ENCODE measurements at regions not wholly inside any gene's neighbourhood (a gene's known extent, or its start where the extent isn't known, plus 50 kb on each side); places are given as distances from the start of the nearest gene placed in this dataset.
A peak's percentile ranks its signal among the peaks of the same experiment; 100 is the strongest.

DNA sequence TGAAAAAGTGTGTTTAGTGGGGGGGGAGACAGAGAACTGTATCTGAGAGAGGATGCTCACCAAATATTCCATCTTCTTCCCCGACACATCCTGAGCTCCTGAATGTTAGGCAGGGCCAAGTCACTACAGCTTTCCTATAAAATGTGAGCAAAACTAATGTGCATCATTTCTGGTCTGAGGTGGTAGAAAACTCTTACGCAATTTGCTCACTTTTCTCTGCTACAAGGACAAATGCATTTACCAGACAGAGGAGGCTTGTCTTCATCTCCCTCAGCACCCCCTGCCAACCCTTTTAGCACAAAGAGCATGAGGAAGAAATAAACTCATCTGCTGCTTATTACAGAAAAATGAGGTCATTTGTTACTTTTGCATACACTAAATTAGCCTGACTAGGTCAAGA lies 554.0 kb downstream of the RNF144A start:
- Mint-ChIP-seq H3K36me3 (ENCODE audit: low read depth) (peaks cover 25% of the 10 kb centered on the region), H3K27ac (peak overlapping the region; percentile 23)
- POLR2A ChIA-PET, result interaction anchor here (0.8 to 1.1 kb wide), 3 partner anchors 23 to 147 kb away, joined by 3 read pairs; no protein-coding TSS in a partner anchor

DNA sequence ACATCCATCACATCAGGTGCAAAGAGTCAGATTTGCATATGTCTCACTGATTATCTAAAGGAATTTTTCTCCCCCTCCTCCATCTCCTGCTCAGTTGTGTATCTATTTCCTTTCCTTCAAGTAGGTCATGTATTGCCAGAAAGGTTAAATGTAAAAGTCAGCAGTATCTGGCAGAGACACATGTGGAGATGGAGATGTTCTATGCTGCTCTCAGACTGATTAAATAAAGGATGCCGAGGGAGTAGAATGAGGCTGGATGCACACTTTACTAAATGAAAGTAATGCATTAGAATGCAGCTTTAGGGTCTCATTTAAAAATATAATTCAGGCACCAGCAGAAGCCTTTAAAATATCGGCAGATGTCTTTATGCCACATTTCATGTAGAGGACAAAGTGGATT lies 555.3 kb downstream of the RNF144A start:
- Mint-ChIP-seq H3K27me3 (no peaks in the 10 kb centered on the region), H3K4me3 (no peak overlapping the region), H3K27ac (peak overlapping the region; percentile 40), H3K36me3 (ENCODE audit: low read depth) (peaks cover 19% of the 10 kb centered on the region), H3K9me3 (peaks cover 11% of the 10 kb centered on the region), H3K4me1 (ENCODE audit: low read depth) (peaks cover 59% of the 10 kb centered on the region)
- DNase-seq (no peak), ATAC-seq (no peak)
- ChIA-PET POLR2A (interaction anchor here (1.2 kb wide), 1 partner anchor 467 kb away, joined by 3 read pairs; no protein-coding TSS in a partner anchor), CTCF (no interaction called here)
- intact Hi-C loops (cut with micrococcal nuclease), result loop anchor here (5.0 kb wide), 1 partner anchor 45 kb away; no protein-coding TSS in a partner anchor
- TF ChIP-seq, protein P1, sequence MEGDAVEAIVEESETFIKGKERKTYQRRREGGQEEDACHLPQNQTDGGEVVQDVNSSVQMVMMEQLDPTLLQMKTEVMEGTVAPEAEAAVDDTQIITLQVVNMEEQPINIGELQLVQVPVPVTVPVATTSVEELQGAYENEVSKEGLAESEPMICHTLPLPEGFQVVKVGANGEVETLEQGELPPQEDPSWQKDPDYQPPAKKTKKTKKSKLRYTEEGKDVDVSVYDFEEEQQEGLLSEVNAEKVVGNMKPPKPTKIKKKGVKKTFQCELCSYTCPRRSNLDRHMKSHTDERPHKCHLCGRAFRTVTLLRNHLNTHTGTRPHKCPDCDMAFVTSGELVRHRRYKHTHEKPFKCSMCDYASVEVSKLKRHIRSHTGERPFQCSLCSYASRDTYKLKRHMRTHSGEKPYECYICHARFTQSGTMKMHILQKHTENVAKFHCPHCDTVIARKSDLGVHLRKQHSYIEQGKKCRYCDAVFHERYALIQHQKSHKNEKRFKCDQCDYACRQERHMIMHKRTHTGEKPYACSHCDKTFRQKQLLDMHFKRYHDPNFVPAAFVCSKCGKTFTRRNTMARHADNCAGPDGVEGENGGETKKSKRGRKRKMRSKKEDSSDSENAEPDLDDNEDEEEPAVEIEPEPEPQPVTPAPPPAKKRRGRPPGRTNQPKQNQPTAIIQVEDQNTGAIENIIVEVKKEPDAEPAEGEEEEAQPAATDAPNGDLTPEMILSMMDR (IDR thresholded peaks at IDR 0.05), result no peak

More for the DNA sequence above, 554.0 kb downstream of the RNF144A start:
- H3K4me3 Mint-ChIP-seq, result no peak overlapping the region
- TF ChIP-seq, protein P1 (IDR thresholded peaks at IDR 0.05), result no peak
- intact Hi-C loops (cut with micrococcal nuclease), result loop anchor here (5.0 kb wide), 1 partner anchor 46 kb away; no protein-coding TSS in a partner anchor
- DNase-seq (no peak), ATAC-seq (no peak)
- H3K9me3 Mint-ChIP-seq, result peaks cover 12% of the 10 kb centered on the region
- peaks cover 59% of the 10 kb centered on the region for H3K4me1 Mint-ChIP-seq (ENCODE audit: low read depth)
- CTCF ChIA-PET, result interaction anchor here (1.4 kb wide), 1 partner anchor 201 kb away, joined by 4 read pairs; no protein-coding TSS in a partner anchor
- no peaks in the 10 kb centered on the region for H3K27me3 Mint-ChIP-seq

DNA sequence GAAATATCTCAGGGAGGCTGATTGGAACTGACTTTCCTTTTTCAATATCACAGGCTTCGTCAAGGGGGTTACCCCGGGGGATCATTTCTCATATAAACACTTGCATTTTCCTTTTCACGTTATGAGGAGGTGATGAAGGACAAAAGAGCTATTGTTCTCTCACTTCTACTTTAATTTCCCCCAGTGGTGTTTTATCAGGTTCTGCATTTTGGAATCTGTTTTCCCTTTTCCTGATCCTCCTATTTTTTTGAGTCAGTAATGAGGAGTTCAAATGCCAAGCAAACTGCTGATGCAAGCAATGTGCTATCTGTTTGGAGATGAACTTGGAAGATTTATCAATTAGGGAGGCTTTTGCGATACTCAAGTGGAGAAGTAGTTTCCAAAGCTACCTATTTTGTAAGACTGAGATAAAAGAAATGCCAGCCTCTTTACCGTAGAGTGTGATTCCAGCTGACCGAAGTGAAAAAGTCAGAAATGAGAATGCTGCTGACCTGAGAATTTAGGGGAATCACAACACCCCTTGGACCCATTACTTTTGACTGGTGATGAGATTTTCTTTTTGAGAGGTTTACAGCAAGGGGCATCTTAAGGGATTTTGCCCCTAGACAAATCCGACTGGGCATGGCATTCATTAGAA lies 556.0 kb downstream of the RNF144A start:
- TF ChIP-seq, protein P1 (IDR thresholded peaks at IDR 0.05), result no peak
- Mint-ChIP-seq H3K9me3 (peaks cover 4% of the 10 kb centered on the region), H3K27ac (peak overlapping the region; percentile 88), H3K27me3 (no peaks in the 10 kb centered on the region), H3K4me3 (no peak overlapping the region), H3K36me3 (ENCODE audit: low read depth) (peaks cover 12% of the 10 kb centered on the region), H3K4me1 (ENCODE audit: low read depth) (peaks cover 53% of the 10 kb centered on the region)
- intact Hi-C loops (cut with micrococcal nuclease), result loop anchor here (5.0 kb wide), 1 partner anchor 44 kb away; no protein-coding TSS in a partner anchor
- POLR2A ChIA-PET, result interaction anchor here (1.0 to 1.2 kb wide), 4 partner anchors 32 to 466 kb away, joined by 3 to 4 read pairs (median 3); no protein-coding TSS in a partner anchor
- DNase-seq (no peak), ATAC-seq (no peak)
- CTCF ChIA-PET, result interaction anchor here (0.8 to 1.2 kb wide), 5 partner anchors 15 to 46 kb away, joined by 3 to 5 read pairs (median 3); no protein-coding TSS in a partner anchor

DNA sequence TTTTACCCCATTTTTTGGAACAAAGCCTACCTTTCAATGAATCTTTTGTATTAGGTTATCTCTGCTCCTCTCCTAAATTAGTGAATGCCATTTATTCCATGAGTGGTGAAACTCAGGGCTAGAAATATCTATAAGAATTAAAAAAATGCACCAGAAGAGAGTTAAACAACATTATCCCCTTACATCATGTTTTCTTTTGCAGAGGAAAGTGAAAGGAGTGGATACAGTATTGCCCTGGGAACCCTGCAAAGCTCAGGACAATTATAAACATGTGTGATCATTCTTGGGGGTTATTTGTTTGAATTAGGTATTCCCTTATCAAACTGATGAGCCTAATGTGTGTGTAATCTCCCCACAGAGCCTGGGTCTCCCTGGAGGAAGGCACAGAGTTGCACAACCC lies 559.2 kb downstream of the RNF144A start:
- ATAC-seq (no peak), DNase-seq (no peak)
- intact Hi-C loops (cut with micrococcal nuclease), result no loop called here
- H3K4me1 Mint-ChIP-seq (ENCODE audit: low read depth), result peaks cover 42% of the 10 kb centered on the region
- CTCF ChIA-PET, result interaction anchor here (1.3 kb wide), 1 partner anchor 28 kb away, joined by 3 read pairs; no protein-coding TSS in a partner anchor
- no peak overlapping the region for H3K4me3 Mint-ChIP-seq
- POLR2A ChIA-PET, result interaction anchor here (0.6 kb wide), 1 partner anchor 52 kb away, joined by 3 read pairs; no protein-coding TSS in a partner anchor
- no peak overlapping the region for H3K27ac Mint-ChIP-seq
- peaks cover 5% of the 10 kb centered on the region for H3K36me3 Mint-ChIP-seq (ENCODE audit: low read depth)
- TF ChIP-seq, protein P1 (IDR thresholded peaks at IDR 0.05), result no peak
- no peaks in the 10 kb centered on the region for H3K27me3 Mint-ChIP-seq
- H3K9me3 Mint-ChIP-seq, result peaks cover 4% of the 10 kb centered on the region

DNA sequence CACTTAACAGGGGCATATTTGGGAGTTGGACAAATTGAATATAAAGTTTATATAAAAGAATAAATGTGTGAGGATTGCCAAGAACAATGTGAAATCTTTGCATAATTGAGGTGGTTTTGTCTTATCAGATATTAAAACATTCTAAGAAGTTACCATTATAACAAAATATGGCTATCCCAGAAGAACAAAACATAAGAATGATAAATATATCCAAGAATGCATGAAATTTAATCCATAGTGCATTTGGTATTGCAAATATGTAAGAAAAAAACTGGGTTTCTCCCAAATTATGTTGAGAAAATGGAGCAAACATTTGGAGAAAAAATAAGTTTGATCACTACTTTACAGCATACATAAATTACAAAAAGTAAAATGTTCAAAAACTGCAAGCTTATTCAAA lies 562.4 kb downstream of the RNF144A start:
- CTCF ChIA-PET, result no interaction called here

More for the DNA sequence above, 562.4 kb downstream of the RNF144A start:
- peaks cover 15% of the 10 kb centered on the region for H3K9me3 Mint-ChIP-seq
- TF ChIP-seq, protein P1 (IDR thresholded peaks at IDR 0.05), result no peak
- H3K27ac Mint-ChIP-seq, result no peak overlapping the region
- DNase-seq (no peak), ATAC-seq (no peak)
- peaks cover 17% of the 10 kb centered on the region for H3K36me3 Mint-ChIP-seq (ENCODE audit: low read depth)
- peaks cover 26% of the 10 kb centered on the region for H3K4me1 Mint-ChIP-seq (ENCODE audit: low read depth)
- intact Hi-C loops (cut with micrococcal nuclease), result no loop called here
- POLR2A ChIA-PET, result interaction anchor here (0.6 kb wide), 1 partner anchor 275 kb away, joined by 3 read pairs; no protein-coding TSS in a partner anchor
- no peak overlapping the region for H3K4me3 Mint-ChIP-seq
- no peaks in the 10 kb centered on the region for H3K27me3 Mint-ChIP-seq
